Left lung (tissue), 4 donors: ENCODE measurements at regions not wholly inside any gene's neighbourhood (a gene's known extent, or its start where the extent isn't known, plus 50 kb on each side); places are given as distances from the start of the nearest gene placed in this dataset.

Experiments
- ATAC-seq: fragments of 200-7000 bp; cut with Tn5 transposase; one replicate; pipeline ENCODE4 v1.9.1; 2020; ENCODE audit warnings: moderate library complexity
- DNase-seq, 4 donors: peaks; one replicate each; pipeline ENCODE4 v3.0.0-alpha.2; 2013 to 2020
- H3K27ac ChIP-seq, 2 donors: fragments of 200-600 bp; sonication (generic) in 1 of 2; one replicate each; pipeline versions ENCODE4 v1.5.0 to v1.8.0; 2020 to 2021
- H3K27me3 ChIP-seq, 2 donors: fragments of 200-600 bp; sonication (generic) in 1 of 2; one replicate each; pipeline versions ENCODE4 v1.5.0 to v1.8.0; 2020 to 2021
- H3K36me3 ChIP-seq, 2 donors: fragments of 200-600 bp; sonication (generic) in 1 of 2; one replicate each; pipeline versions ENCODE4 v1.5.0 to v1.8.0; 2020 to 2021
- H3K4me1 ChIP-seq, 2 donors: fragments of 200-600 bp; one replicate each; pipeline ENCODE4 v1.8.0; 2021
- H3K4me3 ChIP-seq, 2 donors: fragments of 200-600 bp; sonication (generic) in 1 of 2; one replicate each; pipeline versions ENCODE4 v1.5.0 to v1.8.0; 2020 to 2021; ENCODE audit warnings: mild to moderate bottlenecking in 1 of 2
- H3K9me3 ChIP-seq, 2 donors: fragments of 200-600 bp; sonication (generic) in 1 of 2; one replicate each; pipeline versions ENCODE4 v1.5.0 to v1.8.0; 2020 to 2021
- CTCF ChIP-seq, 2 donors: fragments of 200-600 bp; sonication (generic) in 1 of 2; IDR thresholded peaks; one replicate each; pipeline versions ENCODE4 v1.5.0 to v1.8.0; 2021; ENCODE audit warnings: antibody characterized with exemption in 2 of 2
- intact Hi-C, 2 donors: fragments of 100-400 bp; cut with DNase I; formaldehyde crosslinking; loops; one replicate each; pipeline versions ENCODE4 v1.11.2 to v1.14.2; 2022
- donor health status: DM: no; HTN: yes; CAD: no.
- donor health status: DM: no; HTN: no; CAD: no.

GRCh38 chr7:73977619-73978618 lies 50.1 kb upstream of the ELN start:
- Histone ChIP-seq H3K9me3 (no peaks in the 10 kb centered on the region), H3K4me1 (peaks cover 8 to 15% of the 10 kb centered on the region in 2 donors), H3K27me3 (no peaks in the 10 kb centered on the region), H3K36me3 (no peaks in the 10 kb centered on the region), H3K27ac (no peak overlapping the region), H3K4me3 (no peak overlapping the region)
- TF ChIP-seq CTCF (IDR thresholded peaks at IDR 0.05), result no peak
- ATAC-seq (peak; percentile 26), DNase-seq (no peak)
- intact Hi-C loops, result no loop called here
